Activated CD4-positive, alpha-beta T cell treated with anti-CD3 and anti-CD28 coated beads, Interleukin-2, amount 10 ng/mL, durations not matched to agents 7 days and 5 days (primary cell): ENCODE measurements at regions not wholly inside any gene's neighbourhood (a gene's known extent, or its start where the extent isn't known, plus 50 kb on each side); places are given as distances from the start of the nearest gene placed in this dataset.

Experiments used
- CTCF ChIA-PET: fragments of 350-600 bp; sonication (Branson Sonifier 250); formaldehyde crosslinking; loops from one replicate; lab custom pipeline; 2021; ENCODE audit warnings: antibody characterized with exemption; lab: Charles Lee
- POLR2A ChIA-PET: fragments of 350-600 bp; sonication (Branson Sonifier 250); formaldehyde crosslinking; loops from one replicate; lab custom pipeline; 2021; ENCODE audit warnings: antibody characterized with exemption; lab: Charles Lee
- DNase-seq: peaks from one replicate; pipeline ENCODE4 v3.0.0-alpha.2; 2020
- H3K27ac Mint-ChIP-seq: one replicate; pipeline ENCODE4 v1.8.0; 2021; ENCODE audit warnings: mild to moderate bottlenecking, moderate library complexity, mixed read lengths
- H3K27me3 Mint-ChIP-seq: one replicate; pipeline ENCODE4 v1.8.0; 2021; ENCODE audit warnings: mixed read lengths
- H3K36me3 Mint-ChIP-seq: one replicate; pipeline ENCODE4 v1.8.0; 2021; ENCODE audit warnings: low read depth, mixed read lengths
- H3K4me1 Mint-ChIP-seq: one replicate; pipeline ENCODE4 v1.8.0; 2021; ENCODE audit warnings: mixed read lengths
- H3K4me3 Mint-ChIP-seq: one replicate; pipeline ENCODE4 v1.8.0; 2021; ENCODE audit warnings: mild to moderate bottlenecking, moderate library complexity, mixed read lengths
- H3K9me3 Mint-ChIP-seq: one replicate; pipeline ENCODE4 v1.8.0; 2021; ENCODE audit warnings: mixed read lengths

DNA sequence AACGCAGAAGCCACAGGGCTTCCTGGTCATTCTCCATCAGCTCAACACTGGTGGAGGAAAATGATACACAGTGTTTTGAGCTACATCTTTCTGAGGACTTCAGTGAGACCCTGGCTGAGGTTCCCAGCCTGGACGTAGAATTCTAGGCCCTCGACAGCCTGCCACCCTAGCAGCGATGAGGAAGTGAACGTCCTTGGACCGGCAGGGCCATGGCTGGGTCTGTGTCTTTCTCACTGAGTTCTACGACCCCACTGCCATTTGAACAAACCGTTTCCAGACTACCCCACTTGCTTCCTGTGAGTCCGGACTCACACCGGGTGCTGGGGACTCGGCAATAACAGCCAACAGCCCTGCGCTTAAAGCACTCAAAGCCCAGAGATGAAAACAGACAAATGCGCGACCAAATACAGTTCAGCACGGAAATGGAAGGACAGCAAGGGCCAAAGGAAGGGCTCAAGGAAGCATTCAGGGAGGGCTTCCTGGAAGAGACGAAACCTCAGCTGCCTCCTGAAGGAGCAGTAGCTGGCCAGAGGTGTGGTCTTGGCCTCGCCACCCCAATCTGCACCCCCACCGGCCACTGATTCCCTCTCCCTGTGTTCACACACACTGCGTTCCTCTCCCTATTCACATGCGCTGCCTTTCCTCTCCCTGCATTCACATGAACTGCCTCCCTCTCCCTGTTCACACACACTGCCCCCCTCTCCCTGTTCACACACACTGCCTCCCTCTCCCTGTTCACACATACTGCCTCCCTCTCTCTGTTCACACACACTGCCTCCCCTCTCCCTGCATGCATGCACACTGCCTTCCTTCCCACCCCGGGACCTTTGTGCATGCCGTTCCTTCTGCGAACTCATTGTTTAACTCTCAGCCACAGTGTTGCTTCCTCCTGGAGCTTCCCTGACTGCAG lies 136.3 kb upstream of the PRR20G start:
- CTCF ChIA-PET = no interaction called here

DNA sequence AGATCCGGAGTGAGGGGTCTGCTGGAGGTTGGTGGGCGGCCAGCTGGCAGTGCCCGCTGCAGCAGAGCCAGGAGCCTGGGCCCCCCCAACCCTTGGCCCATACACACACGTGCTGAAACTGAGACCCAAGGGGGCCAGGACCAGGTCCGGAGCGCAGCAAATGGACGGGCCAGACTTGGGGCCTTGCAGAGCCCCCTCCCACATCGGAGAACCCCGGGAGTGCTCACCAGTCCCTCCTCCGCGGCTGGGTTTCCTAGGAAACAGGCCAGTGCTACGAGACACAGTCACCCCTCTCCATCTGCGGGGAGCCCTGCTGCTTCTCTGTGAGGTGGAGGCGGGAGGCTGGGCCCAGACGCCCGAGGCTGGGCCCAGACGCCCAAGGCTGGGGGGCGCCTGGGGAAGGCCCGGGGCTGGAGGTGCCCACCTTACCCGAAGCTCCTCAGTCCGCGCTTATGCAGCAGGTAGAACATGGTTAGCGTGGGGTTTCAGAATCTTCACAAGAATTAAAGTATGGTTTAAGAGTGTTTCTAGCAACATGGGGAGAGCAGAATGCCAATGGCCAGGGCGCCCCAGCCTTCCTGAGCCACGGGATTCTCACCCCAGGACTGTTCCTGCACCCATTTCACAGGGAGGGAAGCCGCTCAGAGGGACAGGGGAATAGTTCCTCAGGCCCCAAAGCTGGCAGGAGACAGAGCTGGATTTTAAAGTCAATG lies 135.0 kb upstream of the PRR20G start:
- H3K9me3 Mint-ChIP-seq = no peaks in the 10 kb centered on the region
- no peaks in the 10 kb centered on the region for H3K36me3 Mint-ChIP-seq
- ChIA-PET CTCF (interaction anchor here (1.1 kb wide), 1 partner anchor 351 kb away, joined by 3 read pairs; no protein-coding TSS in a partner anchor), POLR2A (no interaction called here)
- no peak for DNase-seq
- H3K4me3 Mint-ChIP-seq = no peak overlapping the region
- H3K4me1 Mint-ChIP-seq = no peaks in the 10 kb centered on the region
- H3K27ac Mint-ChIP-seq = no peak overlapping the region
- H3K27me3 Mint-ChIP-seq = peaks cover 20% of the 10 kb centered on the region

More for the DNA sequence above, 136.3 kb upstream of the PRR20G start:
- H3K27ac Mint-ChIP-seq = no peak overlapping the region
- no peak for DNase-seq
- POLR2A ChIA-PET = no interaction called here
- H3K27me3 Mint-ChIP-seq = peaks cover 21% of the 10 kb centered on the region
- no peaks in the 10 kb centered on the region for H3K9me3 Mint-ChIP-seq
- H3K4me1 Mint-ChIP-seq = no peaks in the 10 kb centered on the region
- H3K4me3 Mint-ChIP-seq = no peak overlapping the region
- H3K36me3 Mint-ChIP-seq = no peaks in the 10 kb centered on the region

DNA sequence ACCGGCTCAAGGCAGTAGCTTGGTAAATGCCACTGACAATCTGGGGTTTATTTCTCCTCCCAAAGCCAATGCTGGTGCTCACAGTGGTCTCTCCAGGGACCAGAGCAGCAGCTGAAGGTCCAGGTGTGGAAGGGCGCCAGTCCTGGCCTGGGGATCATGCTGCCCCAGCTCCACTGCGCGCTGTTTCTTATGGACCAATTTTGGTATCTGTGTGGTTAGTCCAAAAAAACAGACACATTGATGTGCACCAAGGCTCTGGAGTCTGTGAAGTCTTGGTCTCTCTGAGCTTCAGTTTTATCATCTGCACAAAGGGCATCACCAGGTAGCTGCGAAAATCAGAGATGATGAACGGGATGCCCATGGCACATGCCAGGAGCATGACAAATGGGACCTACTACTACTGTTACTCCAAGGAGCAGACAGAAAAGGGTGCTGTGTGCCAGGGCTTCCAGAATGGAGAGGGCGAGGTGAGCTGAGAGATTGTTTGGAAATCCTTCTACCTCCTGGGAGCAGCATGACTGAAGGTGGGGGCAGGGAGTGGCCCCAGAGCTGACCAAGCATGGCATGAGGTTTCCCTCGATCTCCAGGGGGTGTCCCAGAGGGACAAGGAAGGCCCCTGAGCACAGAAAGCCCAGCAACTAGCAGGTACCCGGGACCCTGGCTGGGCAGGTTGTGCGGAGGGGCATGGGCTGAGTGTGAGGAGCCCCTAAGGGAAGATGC lies 134.3 kb upstream of the PRR20G start:
- Mint-ChIP-seq H3K4me1 (no peaks in the 10 kb centered on the region), H3K4me3 (no peak overlapping the region), H3K9me3 (no peaks in the 10 kb centered on the region), H3K27me3 (peaks cover 23% of the 10 kb centered on the region), H3K27ac (no peak overlapping the region), H3K36me3 (no peaks in the 10 kb centered on the region)
- DNase-seq = no peak
- POLR2A ChIA-PET = no interaction called here
- CTCF ChIA-PET = interaction anchor here (1.1 kb wide), 1 partner anchor 350 kb away, joined by 3 read pairs; no protein-coding TSS in a partner anchor

DNA sequence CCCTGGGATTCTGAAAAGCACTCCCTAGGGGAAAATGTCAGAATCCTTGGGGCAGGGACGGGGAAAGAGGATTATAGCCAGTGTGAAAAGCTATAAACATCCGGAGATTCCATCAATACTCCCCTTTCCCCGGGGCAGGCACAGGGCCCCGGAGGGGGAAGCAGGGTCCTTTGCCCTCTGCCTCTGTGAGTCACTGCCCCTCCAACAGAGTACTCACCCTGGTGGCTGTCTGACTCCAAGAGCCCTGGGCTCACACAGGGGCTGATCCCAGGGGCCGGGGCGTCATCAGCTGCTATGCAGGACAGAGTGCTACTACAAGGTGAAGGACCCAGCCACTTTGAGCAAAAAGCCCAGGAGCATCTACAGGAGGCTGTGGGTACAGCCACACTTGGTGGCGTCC lies 133.0 kb upstream of the PRR20G start:
- H3K36me3 Mint-ChIP-seq = no peaks in the 10 kb centered on the region
- CTCF ChIA-PET = no interaction called here
- no peaks in the 10 kb centered on the region for H3K4me1 Mint-ChIP-seq
- no peak overlapping the region for H3K27ac Mint-ChIP-seq
- H3K27me3 Mint-ChIP-seq = peaks cover 30% of the 10 kb centered on the region
- H3K9me3 Mint-ChIP-seq = no peaks in the 10 kb centered on the region
- DNase-seq = no peak
- no peak overlapping the region for H3K4me3 Mint-ChIP-seq
- POLR2A ChIA-PET = no interaction called here

DNA sequence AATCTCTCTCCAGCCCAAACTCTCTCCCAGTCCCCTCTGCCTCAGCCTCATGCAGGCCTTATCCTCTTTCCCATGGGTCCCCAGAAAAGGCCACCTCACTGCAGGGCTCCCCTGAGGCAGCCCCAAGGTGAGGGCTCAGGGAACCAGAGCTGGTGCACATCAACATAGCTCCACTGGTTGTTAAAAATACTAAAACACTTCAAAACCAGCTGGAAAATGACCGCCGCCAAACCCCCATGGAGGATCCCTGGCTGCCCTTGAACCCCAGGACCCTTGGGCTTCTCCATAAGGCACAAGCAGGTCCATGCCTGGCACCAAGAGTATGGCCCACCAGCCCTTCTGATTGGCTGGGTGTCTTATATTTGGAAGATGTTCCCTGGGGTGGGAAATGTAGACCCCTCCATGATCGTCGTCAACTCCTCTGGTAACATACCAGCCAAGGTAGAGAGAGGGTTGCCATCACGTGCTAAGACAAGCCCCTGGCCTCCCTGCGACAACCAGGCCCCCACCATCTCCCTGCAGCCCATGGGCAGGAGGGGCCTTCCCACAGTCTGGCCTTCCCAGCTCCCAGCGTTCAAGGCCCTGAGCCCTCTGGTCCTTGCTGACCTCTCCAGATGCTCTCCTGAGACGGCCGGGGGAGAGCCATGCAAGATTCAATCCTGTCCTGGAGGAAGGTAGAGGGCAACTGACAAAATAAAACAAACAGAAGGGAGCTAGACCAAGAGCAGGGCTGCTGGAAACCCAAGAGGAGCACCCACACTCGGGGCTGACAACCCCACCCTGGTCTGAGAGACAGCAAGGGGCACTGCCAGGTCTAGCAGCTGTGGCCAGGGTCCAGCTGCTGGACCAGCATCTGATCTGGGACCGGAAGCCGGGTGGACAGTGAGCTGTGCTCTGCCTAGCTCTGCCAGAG lies 132.1 kb upstream of the PRR20G start:
- Mint-ChIP-seq H3K27me3 (peaks cover 35% of the 10 kb centered on the region), H3K27ac (no peak overlapping the region), H3K4me1 (no peaks in the 10 kb centered on the region), H3K4me3 (no peak overlapping the region), H3K36me3 (no peaks in the 10 kb centered on the region), H3K9me3 (no peaks in the 10 kb centered on the region)
- no peak for DNase-seq
- CTCF ChIA-PET = no interaction called here
- POLR2A ChIA-PET = no interaction called here

DNA sequence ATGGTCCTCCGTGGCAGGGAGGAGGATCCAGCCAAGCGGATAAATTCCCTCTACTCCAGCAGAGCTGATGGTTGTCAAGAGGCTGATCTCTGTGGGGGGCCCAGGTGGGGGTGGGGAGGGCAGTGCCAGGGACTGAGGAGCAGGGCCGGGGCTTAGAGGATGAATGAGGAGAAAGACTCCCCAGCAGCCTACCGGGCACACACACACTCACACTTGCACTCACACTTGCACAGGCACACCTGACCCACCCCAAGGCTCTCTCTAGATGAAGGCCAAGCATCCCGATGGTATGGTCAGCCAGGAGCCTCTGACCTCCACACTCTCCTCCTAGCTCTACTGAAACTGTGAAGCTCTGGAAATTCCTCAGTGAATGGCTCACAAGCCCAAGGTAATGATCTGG lies 131.3 kb upstream of the PRR20G start:
- no peak for DNase-seq
- Mint-ChIP-seq H3K4me3 (no peak overlapping the region), H3K27ac (no peak overlapping the region), H3K4me1 (no peaks in the 10 kb centered on the region), H3K27me3 (peaks cover 38% of the 10 kb centered on the region), H3K36me3 (no peaks in the 10 kb centered on the region), H3K9me3 (no peaks in the 10 kb centered on the region)
- CTCF ChIA-PET = no interaction called here
- POLR2A ChIA-PET = no interaction called here

DNA sequence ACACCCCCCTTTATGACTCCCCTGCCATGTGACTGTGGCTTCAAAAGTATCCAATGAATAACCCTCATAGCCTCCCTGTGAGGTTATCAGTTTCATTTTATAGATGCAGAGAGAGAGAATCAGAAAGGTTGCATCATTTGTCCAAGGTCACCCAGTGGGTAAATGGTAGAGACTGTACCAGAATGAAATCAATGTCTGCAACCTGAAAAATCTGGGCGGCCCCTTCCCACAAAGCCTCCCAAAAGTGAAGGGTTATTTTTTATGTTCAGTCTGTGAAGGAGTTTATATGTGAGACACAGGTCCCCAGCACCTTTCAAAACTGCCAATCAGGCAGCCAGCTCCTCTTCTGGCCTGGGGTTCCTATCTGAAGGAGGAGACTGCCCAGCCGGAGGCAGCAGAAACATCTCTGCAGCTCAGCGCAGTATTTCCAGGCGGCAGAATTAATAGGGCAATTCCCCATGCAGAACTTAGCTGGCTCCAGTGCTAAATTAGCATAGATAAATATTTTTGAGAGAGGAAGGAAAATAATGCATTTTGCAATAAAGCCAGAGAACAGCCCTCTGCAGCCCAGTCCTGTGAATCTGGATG lies 130.8 kb upstream of the PRR20G start:
- H3K4me1 Mint-ChIP-seq = no peaks in the 10 kb centered on the region
- no peak for DNase-seq
- H3K36me3 Mint-ChIP-seq = no peaks in the 10 kb centered on the region
- ChIA-PET POLR2A (no interaction called here), CTCF (no interaction called here)
- H3K9me3 Mint-ChIP-seq = no peaks in the 10 kb centered on the region
- H3K4me3 Mint-ChIP-seq = no peak overlapping the region
- H3K27ac Mint-ChIP-seq = no peak overlapping the region
- peaks cover 38% of the 10 kb centered on the region for H3K27me3 Mint-ChIP-seq

DNA sequence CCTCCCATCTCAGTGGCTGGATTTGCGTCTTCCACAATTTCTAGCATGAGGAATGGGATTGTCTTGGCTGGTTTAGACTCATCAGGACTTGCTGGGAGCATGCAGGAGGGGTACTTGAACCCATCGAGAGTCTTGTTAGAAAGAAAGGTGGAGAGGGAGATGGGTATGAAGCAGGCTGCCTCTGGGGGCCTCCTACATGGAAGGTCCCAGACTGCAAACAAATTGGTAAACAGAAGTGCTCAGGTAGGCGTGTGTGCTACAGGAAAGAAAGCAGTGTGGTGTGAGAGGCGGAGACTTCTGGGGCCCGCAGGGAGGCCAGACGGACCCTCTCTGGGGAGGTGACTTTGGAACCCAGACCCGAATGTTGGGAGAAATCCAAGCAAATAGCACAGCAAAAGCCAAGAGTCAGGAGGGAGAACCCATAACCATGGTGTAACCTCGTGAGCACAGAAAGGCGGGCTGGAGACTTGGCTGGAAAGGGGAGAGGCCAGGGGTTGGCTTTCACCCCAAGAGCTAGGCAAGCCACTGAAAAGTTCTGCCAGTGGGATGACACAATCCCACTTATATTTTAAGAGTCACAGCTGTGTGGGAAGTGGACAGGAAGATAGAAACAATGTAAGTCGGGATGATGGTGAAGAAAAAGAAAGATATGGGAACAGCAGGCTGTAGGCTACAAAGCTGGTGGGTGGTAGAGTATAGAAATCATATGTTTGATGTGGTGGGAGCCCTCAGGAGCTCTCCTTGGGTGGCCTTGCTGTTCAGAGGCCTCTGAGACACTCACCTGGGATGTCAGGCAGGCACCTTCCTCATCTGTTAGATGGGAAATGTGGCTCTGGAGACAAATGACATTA lies 130.1 kb upstream of the PRR20G start:
- ChIA-PET POLR2A (no interaction called here), CTCF (no interaction called here)
- Mint-ChIP-seq H3K36me3 (no peaks in the 10 kb centered on the region), H3K4me1 (no peaks in the 10 kb centered on the region), H3K27ac (no peak overlapping the region), H3K9me3 (no peaks in the 10 kb centered on the region), H3K27me3 (peaks cover 42% of the 10 kb centered on the region), H3K4me3 (no peak overlapping the region)
- no peak for DNase-seq

DNA sequence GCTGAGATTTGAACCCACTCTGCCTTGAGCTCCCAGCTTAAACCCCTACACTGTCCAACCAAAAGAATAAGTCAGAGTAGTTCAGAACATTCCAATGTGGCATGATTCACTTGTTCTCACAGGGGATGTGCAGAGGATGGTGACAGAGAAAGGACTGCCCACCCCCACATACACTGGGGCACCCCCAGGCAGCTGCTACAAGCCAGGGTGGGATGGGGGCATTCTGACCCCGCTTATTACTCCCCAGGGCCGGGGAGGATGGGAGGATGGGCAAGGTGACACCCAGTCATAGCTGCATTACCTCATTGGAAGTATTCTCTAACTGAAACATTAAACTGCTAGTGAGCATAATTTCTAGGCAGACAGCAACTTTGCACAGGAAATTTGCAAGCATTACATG lies 126.0 kb upstream of the PRR20G start:
- CTCF ChIA-PET = no interaction called here
- Mint-ChIP-seq H3K4me3 (no peak overlapping the region), H3K27me3 (peaks cover 37% of the 10 kb centered on the region), H3K27ac (no peak overlapping the region), H3K4me1 (no peaks in the 10 kb centered on the region), H3K36me3 (no peaks in the 10 kb centered on the region), H3K9me3 (no peaks in the 10 kb centered on the region)
- POLR2A ChIA-PET = no interaction called here
- no peak for DNase-seq

DNA sequence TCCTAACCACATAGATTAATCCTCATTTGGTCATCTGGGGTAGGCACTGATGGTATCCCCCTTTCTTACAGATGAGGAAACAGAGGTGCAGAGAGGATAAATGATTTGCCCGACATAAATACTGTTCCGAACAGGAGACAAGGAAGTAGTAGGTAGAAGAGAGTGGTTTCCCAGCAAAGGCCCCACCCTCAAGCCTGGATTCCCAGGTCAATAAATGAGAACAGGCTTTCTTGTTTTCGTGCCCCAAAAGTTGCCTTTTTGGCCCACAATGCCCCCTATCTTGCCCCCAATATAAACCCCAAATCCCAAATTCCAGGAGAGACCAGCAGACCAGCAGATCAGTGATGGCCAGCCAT lies 125.5 kb upstream of the PRR20G start:
- Mint-ChIP-seq H3K4me3 (no peak overlapping the region), H3K9me3 (no peaks in the 10 kb centered on the region)

DNA sequence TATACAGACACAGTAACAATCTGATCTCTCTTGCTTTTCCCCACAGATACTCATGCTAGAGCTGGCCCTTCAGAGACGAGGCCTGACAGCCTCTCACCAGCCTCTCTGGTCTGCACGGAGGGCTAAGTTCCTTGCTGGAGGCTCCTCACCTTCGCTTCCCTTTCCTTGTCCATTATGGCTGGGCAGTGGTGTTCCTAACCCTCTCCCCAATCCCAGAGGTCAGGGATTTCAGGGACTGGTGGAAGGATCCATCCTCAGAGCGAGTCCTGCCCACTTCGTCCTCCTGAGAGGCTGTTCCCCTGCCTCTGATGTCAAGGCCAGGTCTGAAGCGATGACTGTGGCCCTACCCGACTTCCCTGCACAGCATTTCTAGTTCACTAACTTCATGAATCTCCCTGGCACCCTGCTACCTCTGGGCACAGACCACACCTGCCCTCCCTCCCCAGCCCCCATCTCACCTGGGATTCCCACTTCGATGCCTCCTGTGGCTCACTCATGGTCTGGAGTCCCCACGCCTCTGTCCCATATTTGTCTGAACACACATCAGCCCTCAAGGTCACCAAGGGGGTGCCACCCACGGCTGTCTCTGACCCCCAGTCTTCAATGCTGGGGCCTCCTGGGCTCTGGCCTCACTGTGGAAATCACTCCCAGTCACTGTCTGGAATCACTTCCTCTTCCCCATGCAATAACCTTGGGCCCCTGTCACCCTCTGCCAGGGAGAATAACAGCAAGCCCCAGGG lies 124.9 kb upstream of the PRR20G start:
- Mint-ChIP-seq H3K27ac (no peak overlapping the region), H3K27me3 (peaks cover 26% of the 10 kb centered on the region), H3K4me3 (no peak overlapping the region), H3K36me3 (no peaks in the 10 kb centered on the region), H3K4me1 (no peaks in the 10 kb centered on the region), H3K9me3 (no peaks in the 10 kb centered on the region)
- DNase-seq = no peak
- ChIA-PET CTCF (no interaction called here), POLR2A (no interaction called here)

More for the DNA sequence above, 125.5 kb upstream of the PRR20G start:
- no peak for DNase-seq
- H3K27ac Mint-ChIP-seq = no peak overlapping the region
- POLR2A ChIA-PET = no interaction called here
- H3K4me1 Mint-ChIP-seq = no peaks in the 10 kb centered on the region
- CTCF ChIA-PET = no interaction called here
- no peaks in the 10 kb centered on the region for H3K36me3 Mint-ChIP-seq
- peaks cover 32% of the 10 kb centered on the region for H3K27me3 Mint-ChIP-seq
